Neuronal stem cell (in vitro differentiated cells): ENCODE measurements at regions not wholly inside any gene's neighbourhood (a gene's known extent, or its start where the extent isn't known, plus 50 kb on each side); places are given as distances from the start of the nearest gene placed in this dataset.

Experiments
- DNase-seq: peaks from one replicate; pipeline ENCODE4 v3.0.0-alpha.2; 2013; ENCODE audit warnings: low spot score
- H2AFZ ChIP-seq: one replicate; pipeline ENCODE4 v1.6.1; 2013; ENCODE audit warnings: mild to moderate bottlenecking, low read length, inconsistent platforms
- H2AK5ac ChIP-seq: 2 replicates; pipeline ENCODE4 v1.6.1; 2013; ENCODE audit warnings: low read depth, mild to moderate bottlenecking, inconsistent platforms, low read length, moderate library complexity, mixed read lengths
- H2BK120ac ChIP-seq: 2 replicates; pipeline ENCODE4 v1.6.1; 2013; ENCODE audit warnings: low read depth, mild to moderate bottlenecking, inconsistent platforms, low read length, moderate library complexity, mixed read lengths
- H2BK12ac ChIP-seq: one replicate; pipeline ENCODE4 v1.6.1; 2013; ENCODE audit warnings: low read length, inconsistent platforms
- H2BK15ac ChIP-seq: 2 replicates; pipeline ENCODE4 v1.6.1; 2013; ENCODE audit warnings: mild to moderate bottlenecking, low read length, inconsistent platforms, mixed read lengths
- H2BK5ac ChIP-seq: one replicate; pipeline ENCODE4 v1.6.1; 2013; ENCODE audit warnings: inconsistent platforms, mild to moderate bottlenecking, low read length, moderate library complexity
- H3K14ac ChIP-seq: one replicate; pipeline ENCODE4 v1.6.1; 2013; ENCODE audit warnings: low read length, inconsistent platforms
- H3K18ac ChIP-seq: 2 replicates; pipeline ENCODE4 v1.6.1; 2013; ENCODE audit warnings: low read length, inconsistent platforms
- H3K23ac ChIP-seq: 2 replicates; pipeline ENCODE4 v1.6.1; 2013; ENCODE audit warnings: low read depth, mild to moderate bottlenecking, mixed read lengths, low read length, inconsistent platforms; ENCODE audit not compliant: poor library complexity
- H3K27ac ChIP-seq: replicated peaks from 3 replicates; pipeline ENCODE4 v1.5.1; 2013; ENCODE audit warnings: low read length, inconsistent platforms
- H3K27me3 ChIP-seq, 3 experiments: 2 replicates each; pipeline ENCODE4 v1.6.1; 2013; ENCODE audit warnings: low read length in 3 of 3, mild to moderate bottlenecking in 2 of 3, inconsistent platforms in 1 of 3, low read depth in 1 of 3, mixed read lengths in 1 of 3, moderate library complexity in 1 of 3; ENCODE audit not compliant: control insufficient read depth in 3 of 3, insufficient read depth in 3 of 3
- H3K36me3 ChIP-seq, 2 donors: replicated peaks in 1 of 2; 2 replicates each; pipeline ENCODE4 v1.6.1; 2013; ENCODE audit warnings: low read length in 2 of 2; ENCODE audit not compliant: control insufficient read depth in 2 of 2, insufficient read depth in 2 of 2
- H3K4ac ChIP-seq: 2 replicates; pipeline ENCODE4 v1.6.1; 2013; ENCODE audit warnings: inconsistent platforms, mild to moderate bottlenecking, low read length, moderate library complexity
- H3K4me1 ChIP-seq, 2 donors: 1 replicate in 1 of 2; 2 replicates in 1 of 2; pipeline ENCODE4 v1.6.1; 2013; ENCODE audit warnings: low read length in 2 of 2, low read depth in 1 of 2; ENCODE audit not compliant: control insufficient read depth in 2 of 2, insufficient read depth in 1 of 2
- H3K4me2 ChIP-seq: one replicate; pipeline ENCODE4 v1.6.1; 2013; ENCODE audit warnings: mild to moderate bottlenecking, low read length, inconsistent platforms; ENCODE audit not compliant: insufficient read depth, poor library complexity, severe bottlenecking
- H3K4me3 ChIP-seq, 2 donors: 2 replicates each; pipeline ENCODE4 v1.5.1; 2013; ENCODE audit warnings: low read length in 2 of 2, mild to moderate bottlenecking in 2 of 2, inconsistent platforms in 1 of 2, moderate library complexity in 1 of 2
- H3K79me1 ChIP-seq: one replicate; pipeline ENCODE4 v1.6.1; 2013; ENCODE audit warnings: low read depth, mild to moderate bottlenecking, inconsistent platforms, low read length, moderate library complexity
- H3K9ac ChIP-seq: one replicate; pipeline ENCODE4 v1.6.1; 2013; ENCODE audit warnings: mild to moderate bottlenecking, low read depth, low read length, inconsistent platforms; ENCODE audit not compliant: poor library complexity
- H3K9me3 ChIP-seq, 2 donors: replicated peaks in 1 of 2; 2 replicates each; pipeline versions ENCODE3 to v1.6.1; 2013; ENCODE audit warnings: low read length in 2 of 2, mild to moderate bottlenecking in 2 of 2, inconsistent platforms in 1 of 2, low read depth in 1 of 2, mixed read lengths in 1 of 2, moderate library complexity in 1 of 2; ENCODE audit not compliant: control insufficient read depth in 2 of 2, insufficient read depth in 1 of 2
- H4K8ac ChIP-seq: one replicate; pipeline ENCODE4 v1.6.1; 2013; ENCODE audit warnings: low read depth, mild to moderate bottlenecking, inconsistent platforms, low read length, moderate library complexity
- H4K91ac ChIP-seq: one replicate; pipeline ENCODE4 v1.6.1; 2013; ENCODE audit warnings: low read length, low read depth, mild to moderate bottlenecking, inconsistent platforms; ENCODE audit not compliant: poor library complexity
- WGBS, 2 donors: extraction: QIAGEN DNeasy Blood & Tissue Kit; methylation state at CpG; one replicate each; pipeline ENCODE4 v1.1.7; 2013; ENCODE audit warnings: missing lambda C conversion rate in 2 of 2, mixed read lengths in 1 of 2; ENCODE audit not compliant: insufficient read length in 2 of 2, insufficient replicate concordance in 1 of 2; ENCODE audit errors: extremely low coverage in 2 of 2; 5-methylcytosine and 5-hydroxymethylcytosine counted together

DNA sequence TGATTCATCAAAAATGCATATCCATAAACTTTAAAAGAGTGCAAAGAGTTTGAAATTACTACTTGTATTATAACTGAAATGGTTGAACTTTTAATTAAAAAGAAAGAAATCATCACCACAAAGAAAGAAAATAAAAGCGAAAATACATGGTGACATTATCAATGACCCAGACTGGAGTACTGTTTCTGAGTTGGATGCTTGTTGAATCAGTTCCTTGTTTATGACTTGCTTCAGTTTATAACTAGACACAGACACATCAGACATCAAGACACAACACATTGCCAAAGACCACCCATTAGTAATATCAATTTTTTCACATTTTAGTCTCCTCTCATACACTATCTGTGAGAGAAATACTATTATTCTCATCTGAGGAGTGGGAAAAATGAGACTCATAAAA lies 293.0 kb downstream of the MRPL39 start:
- Histone ChIP-seq H3K9ac (no peak overlapping the region), H4K91ac (no peak overlapping the region), H3K9me3 (no peaks in the 10 kb centered on the region), H2BK5ac (no peak overlapping the region), H3K4me1 (no peaks in the 10 kb centered on the region), H2BK15ac (no peak overlapping the region), H4K8ac (no peak overlapping the region), H2AFZ (no peak overlapping the region), H2BK12ac (no peak overlapping the region), H2BK120ac (no peak overlapping the region), H3K23ac (no peak overlapping the region), H3K27me3 (no peaks in the 10 kb centered on the region), H3K4ac (no peak overlapping the region), H2AK5ac (no peak overlapping the region), H3K27ac (no peak overlapping the region), H3K14ac (no peak overlapping the region), H3K18ac (no peak overlapping the region), H3K79me1 (no peaks in the 10 kb centered on the region), H3K4me3 (no peak overlapping the region), H3K4me2 (no peak overlapping the region), H3K36me3 (no peaks in the 10 kb centered on the region)
- no CpG with 5 or more reads among the region's 1 CpG for WGBS, 2 donors
- DNase-seq = no peak

DNA sequence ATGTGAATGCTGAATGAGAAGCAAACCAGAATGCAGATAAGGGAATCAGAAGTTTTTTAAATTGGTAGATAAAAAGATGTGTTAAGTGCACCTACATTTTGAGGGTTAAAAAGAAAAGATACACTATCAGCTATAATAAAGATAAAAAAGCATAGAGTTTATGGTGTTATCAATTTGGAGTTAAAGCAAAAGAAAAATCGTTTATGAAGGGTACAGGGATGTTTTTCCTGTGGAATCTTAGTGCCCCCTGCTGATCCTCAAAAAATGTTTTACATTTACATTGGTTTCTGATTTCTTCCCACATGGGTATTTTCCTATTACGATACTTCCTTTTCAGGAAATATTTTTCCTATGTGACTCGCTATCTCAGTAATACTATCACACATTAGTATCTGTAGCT lies 293.5 kb downstream of the MRPL39 start:
- Histone ChIP-seq H3K14ac (no peak overlapping the region), H2BK120ac (no peak overlapping the region), H2AK5ac (no peak overlapping the region), H3K36me3 (no peaks in the 10 kb centered on the region), H3K18ac (no peak overlapping the region), H3K79me1 (no peaks in the 10 kb centered on the region), H3K4me1 (no peaks in the 10 kb centered on the region), H3K4me2 (no peak overlapping the region), H2BK12ac (no peak overlapping the region), H3K4ac (no peak overlapping the region), H2AFZ (no peak overlapping the region), H4K8ac (no peak overlapping the region), H3K4me3 (no peak overlapping the region), H4K91ac (no peak overlapping the region), H3K27me3 (no peaks in the 10 kb centered on the region), H2BK15ac (no peak overlapping the region), H2BK5ac (no peak overlapping the region), H3K9ac (no peak overlapping the region), H3K27ac (no peak overlapping the region), H3K9me3 (peaks cover 0 to 3% of the 10 kb centered on the region in 2 donors), H3K23ac (no peak overlapping the region)
- DNase-seq = no peak
- WGBS, 2 donors = no CpG with 5 or more reads among the region's 3 CpGs

DNA sequence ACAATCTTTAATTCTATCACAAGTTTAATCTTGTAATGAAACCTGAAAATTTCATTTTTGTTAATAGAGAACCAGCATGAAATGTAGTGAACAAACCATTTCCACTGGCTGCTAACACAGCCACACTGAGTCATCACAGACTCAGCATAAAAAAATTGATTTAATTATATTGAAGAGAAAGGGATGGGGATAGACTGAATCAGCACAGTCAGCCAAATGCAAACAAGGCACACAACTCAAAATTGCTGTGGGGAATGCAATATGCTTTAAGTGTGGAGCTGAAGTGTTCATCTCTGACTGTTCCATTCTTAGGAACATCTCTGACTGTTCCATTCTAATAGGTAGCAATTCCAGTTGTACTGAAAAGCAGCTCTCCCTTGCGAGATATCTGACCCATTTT lies 299.8 kb downstream of the MRPL39 start:
- no CpG with 5 or more reads among the region's 1 CpG for WGBS, 2 donors
- H3K4me2 ChIP-seq = no peak overlapping the region
- H3K18ac ChIP-seq = no peak overlapping the region
- no peak overlapping the region for H3K4ac ChIP-seq
- H3K4me3 ChIP-seq = no peak overlapping the region
- no peak overlapping the region for H2AFZ ChIP-seq
- no peak overlapping the region for H3K14ac ChIP-seq
- no peak overlapping the region for H2BK15ac ChIP-seq
- no peak overlapping the region for H2AK5ac ChIP-seq
- no peak overlapping the region for H2BK120ac ChIP-seq
- no peaks in the 10 kb centered on the region for H3K4me1 ChIP-seq
- no peaks in the 10 kb centered on the region for H3K36me3 ChIP-seq
- H3K9me3 ChIP-seq = peaks cover 0 to 7% of the 10 kb centered on the region in 2 donors
- no peak overlapping the region for H4K8ac ChIP-seq
- no peak overlapping the region for H4K91ac ChIP-seq
- H3K27me3 ChIP-seq = no peaks in the 10 kb centered on the region
- no peak overlapping the region for H2BK12ac ChIP-seq
- DNase-seq = no peak
- H2BK5ac ChIP-seq = no peak overlapping the region
- no peak overlapping the region for H3K23ac ChIP-seq
- H3K27ac ChIP-seq = no peak overlapping the region
- H3K9ac ChIP-seq = no peak overlapping the region
- H3K79me1 ChIP-seq = no peaks in the 10 kb centered on the region

DNA sequence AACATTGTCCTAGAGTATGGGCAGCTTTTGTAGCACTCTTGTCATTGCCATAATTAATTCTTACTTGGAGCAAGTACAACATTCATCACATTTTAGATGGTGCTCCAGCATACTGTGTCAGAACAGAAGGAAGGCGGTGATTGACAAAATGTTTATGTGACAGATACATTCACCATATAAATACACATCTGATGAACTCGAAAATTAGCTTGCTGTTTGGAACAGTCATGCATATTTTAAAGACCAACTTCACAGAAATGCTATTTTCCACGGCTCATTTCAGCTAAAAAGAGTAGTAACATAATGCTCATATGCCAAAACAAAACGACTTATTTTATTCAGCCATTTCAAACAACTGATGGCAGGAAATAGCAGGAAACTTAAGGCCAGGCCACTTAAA lies 302.7 kb downstream of the MRPL39 start:
- Histone ChIP-seq H2BK120ac (no peak overlapping the region), H2BK5ac (no peak overlapping the region), H3K4me1 (no peaks in the 10 kb centered on the region), H3K14ac (no peak overlapping the region), H2BK12ac (no peak overlapping the region), H3K23ac (no peak overlapping the region), H4K91ac (no peak overlapping the region), H3K4me2 (no peak overlapping the region), H3K18ac (no peak overlapping the region), H2AFZ (no peak overlapping the region), H4K8ac (no peak overlapping the region), H3K4me3 (no peak overlapping the region), H3K9ac (no peak overlapping the region), H3K27me3 (no peaks in the 10 kb centered on the region), H3K4ac (no peak overlapping the region), H3K27ac (no peak overlapping the region), H3K79me1 (no peaks in the 10 kb centered on the region), H3K9me3 (peaks cover 0 to 7% of the 10 kb centered on the region in 2 donors), H2BK15ac (no peak overlapping the region), H2AK5ac (no peak overlapping the region), H3K36me3 (no peaks in the 10 kb centered on the region)
- no CpG with 5 or more reads among the region's 4 CpGs for WGBS, 2 donors
- no peak for DNase-seq
